ENCODE measurements at regions not wholly inside any gene's neighbourhood (a gene's known extent, or its start where the extent isn't known, plus 50 kb on each side); places are given as distances from the start of the nearest gene placed in this dataset.

- H3K36me3 ChIP-seq, result no peaks in the 10 kb centered on the region
- no peaks in the 10 kb centered on the region for H3K9me3 ChIP-seq
- H3K4me1 ChIP-seq, result no peaks in the 10 kb centered on the region
- no peaks in the 10 kb centered on the region for H3K27me3 ChIP-seq
- TF ChIP-seq POLR2A (IDR thresholded peaks at IDR 0.05), result no peak
- no peak for TF ChIP-seq CTCF (IDR thresholded peaks at IDR 0.05)
- WGBS, 2 donors, result 28 to 35% methylated on average over 3 of the region's 3 CpGs
- H3K27ac ChIP-seq, result no peak overlapping the region
- H3K4me3 ChIP-seq, result no peak overlapping the region
- no peak for DNase-seq
- intact Hi-C loops (cut with DNase I), result no loop called here
These were observed 208.4 kb downstream of the KIF20B start for GRCh38 chr10:89909752-89910151.

GRCh38 chr10:89915021-89915420 lies 213.6 kb downstream of the KIF20B start:
- H3K36me3 ChIP-seq, result no peaks in the 10 kb centered on the region
- DNase-seq, result no peak
- no peak overlapping the region for H3K4me3 ChIP-seq
- intact Hi-C loops (cut with DNase I), result no loop called here
- no peak overlapping the region for H3K27ac ChIP-seq
- H3K9me3 ChIP-seq, result no peaks in the 10 kb centered on the region
- H3K4me1 ChIP-seq, result no peaks in the 10 kb centered on the region
- WGBS, 2 donors, result 38 to 64% methylated on average over 2 of the region's 2 CpGs
- TF ChIP-seq POLR2A (IDR thresholded peaks at IDR 0.05), result no peak
- TF ChIP-seq CTCF (IDR thresholded peaks at IDR 0.05), result no peak
- no peaks in the 10 kb centered on the region for H3K27me3 ChIP-seq

- no peak for TF ChIP-seq POLR2A (IDR thresholded peaks at IDR 0.05)
- no peak for TF ChIP-seq CTCF (IDR thresholded peaks at IDR 0.05)
- Histone ChIP-seq H3K9me3 (no peaks in the 10 kb centered on the region), H3K4me1 (no peaks in the 10 kb centered on the region), H3K4me3 (no peak overlapping the region), H3K27ac (no peak overlapping the region), H3K36me3 (no peaks in the 10 kb centered on the region), H3K27me3 (no peaks in the 10 kb centered on the region)
- DNase-seq, result no peak
- intact Hi-C loops (cut with DNase I), result no loop called here
These were observed 214.6 kb downstream of the KIF20B start for GRCh38 chr10:89915968-89916367.

DNA sequence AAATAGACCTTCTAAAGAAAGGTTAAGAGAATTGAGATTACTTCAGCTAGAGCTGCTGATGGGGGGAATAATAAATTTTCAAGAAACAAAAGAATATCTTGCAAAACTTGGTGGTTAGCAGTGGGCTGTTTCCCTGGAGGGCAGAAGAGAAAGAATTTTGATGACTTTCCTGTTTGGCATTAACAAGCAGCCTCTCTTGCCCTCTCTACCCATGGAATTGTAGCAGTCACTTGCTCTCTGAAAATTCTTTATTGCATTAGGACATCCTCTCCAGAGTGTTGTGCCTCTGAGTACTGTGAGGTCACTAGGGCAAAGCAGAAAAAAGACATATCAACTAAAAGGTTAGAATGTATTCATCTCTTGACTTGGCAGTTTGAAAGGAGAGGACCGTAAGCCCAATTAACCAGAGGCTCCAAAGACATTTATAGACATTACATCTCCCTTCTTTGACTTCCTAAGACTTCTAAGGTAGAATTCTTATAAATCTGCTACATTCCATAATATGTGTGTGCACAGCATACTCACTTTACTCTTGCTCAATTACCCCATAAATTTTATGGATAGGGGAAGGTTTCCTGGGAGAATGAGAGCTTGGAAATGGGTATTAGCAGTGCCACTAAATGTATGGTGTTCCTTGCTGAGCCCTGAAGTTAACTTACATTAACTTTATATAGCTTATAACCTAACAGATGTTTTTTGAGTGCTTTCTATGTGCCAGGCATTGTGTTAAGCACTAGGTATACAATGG lies 215.3 kb downstream of the KIF20B start:
- TF ChIP-seq POLR2A (IDR thresholded peaks at IDR 0.05), result no peak
- no peak for TF ChIP-seq CTCF (IDR thresholded peaks at IDR 0.05)
- intact Hi-C loops (cut with DNase I), result no loop called here
- Histone ChIP-seq H3K4me1 (no peaks in the 10 kb centered on the region), H3K4me3 (no peak overlapping the region), H3K9me3 (no peaks in the 10 kb centered on the region), H3K27me3 (no peaks in the 10 kb centered on the region), H3K27ac (no peak overlapping the region), H3K36me3 (no peaks in the 10 kb centered on the region)
- no peak for DNase-seq
- 64 to 73% methylated on average over 1 of the region's 1 CpG for WGBS, 2 donors

DNA sequence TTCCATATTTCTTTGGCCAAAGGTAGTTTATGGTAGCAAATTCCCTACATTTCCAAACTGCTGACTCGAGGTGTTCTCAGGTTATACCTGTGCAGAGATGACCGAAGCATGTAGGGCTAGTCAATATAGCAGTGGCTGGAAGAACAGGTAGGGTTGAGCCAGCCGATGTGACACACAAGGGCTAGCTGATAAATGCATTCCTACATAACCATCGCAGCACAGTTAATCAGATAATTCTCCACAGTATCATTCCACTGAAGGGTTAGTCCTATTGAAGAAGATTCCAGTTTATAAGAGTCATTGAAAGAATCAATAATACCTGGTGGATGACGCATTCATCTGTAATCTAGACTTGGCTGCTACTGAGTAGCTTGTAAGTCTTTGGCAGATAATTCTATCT lies 220.0 kb downstream of the KIF20B start:
- Histone ChIP-seq H3K27me3 (no peaks in the 10 kb centered on the region), H3K36me3 (no peaks in the 10 kb centered on the region), H3K9me3 (no peaks in the 10 kb centered on the region), H3K27ac (no peak overlapping the region), H3K4me1 (no peaks in the 10 kb centered on the region), H3K4me3 (no peak overlapping the region)
- DNase-seq, result no peak
- 45 to 48% methylated on average over 5 of the region's 5 CpGs for WGBS, 2 donors
- intact Hi-C loops (cut with DNase I), result no loop called here
- TF ChIP-seq POLR2A (IDR thresholded peaks at IDR 0.05) (no peak), CTCF (IDR thresholded peaks at IDR 0.05) (no peak)
